MM.1S (cell line): ENCODE measurements at regions not wholly inside any gene's neighbourhood (a gene's known extent, or its start where the extent isn't known, plus 50 kb on each side); places are given as distances from the start of the nearest gene placed in this dataset.

ENCODE experiments used
- DNase-seq: peaks from one replicate; pipeline ENCODE4 v3.0.0-alpha.2; 2015
- H2AFZ ChIP-seq: fragments of 300-600 bp; sonication (generic); 2 replicates; pipeline ENCODE4 v1.6.0; 2016; ENCODE audit warnings: antibody characterized with exemption, low read length
- H3F3A ChIP-seq: fragments of 300-600 bp; sonication (generic); 2 replicates; pipeline ENCODE4 v1.6.1; 2016; ENCODE audit warnings: mild to moderate bottlenecking, antibody characterized with exemption, low read length, moderate library complexity, mixed read lengths; ENCODE audit not compliant: insufficient read depth
- H3K27ac ChIP-seq: fragments of 300-600 bp; sonication (generic); 2 replicates; pipeline ENCODE4 v1.5.1; 2016; ENCODE audit warnings: mild to moderate bottlenecking, low read length
- H3K27me3 ChIP-seq: fragments of 300-600 bp; sonication (generic); replicated peaks from 2 replicates; pipeline ENCODE4 v1.6.0; 2016; ENCODE audit warnings: low read length; ENCODE audit not compliant: insufficient read depth
- H3K36me3 ChIP-seq: fragments of 300-600 bp; sonication (generic); replicated peaks from 2 replicates; pipeline ENCODE4 v1.6.1; 2016; ENCODE audit warnings: mild to moderate bottlenecking, low read length, mixed read lengths; ENCODE audit not compliant: insufficient read depth
- H3K4me1 ChIP-seq: fragments of 300-600 bp; sonication (generic); 2 replicates; pipeline ENCODE4 v1.6.1; 2016; ENCODE audit warnings: low read length, mixed read lengths
- H3K4me2 ChIP-seq: fragments of 300-600 bp; sonication (generic); 2 replicates; pipeline ENCODE4 v1.6.0; 2016; ENCODE audit warnings: low read depth, low read length
- H3K4me3 ChIP-seq: fragments of 300-600 bp; sonication (generic); 2 replicates; pipeline ENCODE4 v1.5.1; 2016; ENCODE audit warnings: low read length, mixed read lengths
- H3K79me2 ChIP-seq: fragments of 300-600 bp; sonication (generic); 2 replicates; pipeline ENCODE4 v1.6.1; 2016; ENCODE audit warnings: mixed run types, low read length, mixed read lengths
- H3K9ac ChIP-seq: fragments of 300-600 bp; sonication (generic); 2 replicates; pipeline ENCODE4 v1.6.1; 2016; ENCODE audit warnings: low read length, mixed read lengths
- H3K9me2 ChIP-seq: fragments of 300-600 bp; sonication (generic); replicated peaks from 2 replicates; pipeline ENCODE4 v1.6.1; 2016; ENCODE audit warnings: mild to moderate bottlenecking, low read length, mixed read lengths; ENCODE audit not compliant: insufficient read depth
- H3K9me3 ChIP-seq: fragments of 300-600 bp; sonication (generic); replicated peaks from 2 replicates; pipeline ENCODE4 v1.6.1; 2016; ENCODE audit warnings: mild to moderate bottlenecking, low read length, mixed read lengths; ENCODE audit not compliant: insufficient read depth
- H4K20me1 ChIP-seq: fragments of 300-600 bp; sonication (generic); 2 replicates; pipeline ENCODE4 v1.6.1; 2016; ENCODE audit warnings: mild to moderate bottlenecking, low read length, moderate library complexity, mixed read lengths; ENCODE audit not compliant: insufficient read depth
- EZH2 ChIP-seq: fragments of 300-600 bp; sonication (generic); optimal IDR thresholded peaks from 2 replicates; pipeline ENCODE3; 2017; ENCODE audit warnings: low read depth, mild to moderate bottlenecking, antibody characterized with exemption, low read length, mixed read lengths
- EZH2phosphoT487 ChIP-seq: fragments of 300-600 bp; sonication (generic); IDR thresholded peaks from 2 replicates; pipeline ENCODE4 v1.6.1; 2018; ENCODE audit warnings: antibody characterized with exemption, low read length
- TF ChIP-seq, protein P1 (sequence below): fragments of 300-600 bp; sonication (generic); IDR thresholded peaks from 2 replicates; pipeline ENCODE4 v1.5.1; 2016; ENCODE audit warnings: antibody characterized with exemption, low read length, mixed read lengths

DNA sequence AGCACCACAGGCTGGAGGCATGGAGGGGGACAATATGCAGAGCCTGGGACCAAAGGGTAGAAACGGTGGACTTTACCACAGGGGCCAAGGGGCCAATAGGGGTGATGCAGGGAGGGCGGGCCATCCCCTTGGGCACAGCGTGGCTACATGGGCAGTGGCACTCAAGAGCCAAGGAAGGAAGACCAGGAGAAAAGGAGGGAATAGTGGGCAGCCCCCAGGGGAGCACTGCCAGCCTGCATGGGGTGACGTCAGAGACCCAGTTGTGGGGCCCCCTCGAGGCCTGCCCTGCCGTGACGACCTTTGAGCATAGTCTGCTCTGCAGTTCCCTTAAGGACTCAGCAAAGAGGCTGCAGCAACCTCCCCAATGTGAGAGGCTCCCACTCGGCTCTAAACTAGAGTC, 95.5 kb upstream of the TMPRSS2 start:
- no peak for DNase-seq

GRCh38 chr21:41602531-41602930, 94.6 kb upstream of the TMPRSS2 start:
- H3K36me3 ChIP-seq: no peaks in the 10 kb centered on the region
- H2AFZ ChIP-seq: no peak overlapping the region
- no peaks in the 10 kb centered on the region for H4K20me1 ChIP-seq
- no peaks in the 10 kb centered on the region for H3K9me3 ChIP-seq
- no peaks in the 10 kb centered on the region for H3F3A ChIP-seq
- H3K4me2 ChIP-seq: no peak overlapping the region
- H3K27ac ChIP-seq: no peak overlapping the region
- H3K4me1 ChIP-seq: no peaks in the 10 kb centered on the region
- no peak for DNase-seq
- no peaks in the 10 kb centered on the region for H3K79me2 ChIP-seq
- no peak overlapping the region for H3K4me3 ChIP-seq
- no peak overlapping the region for H3K9ac ChIP-seq
- TF ChIP-seq EZH2phosphoT487 (no peak), EZH2 (no peak)
- TF ChIP-seq, protein P1, sequence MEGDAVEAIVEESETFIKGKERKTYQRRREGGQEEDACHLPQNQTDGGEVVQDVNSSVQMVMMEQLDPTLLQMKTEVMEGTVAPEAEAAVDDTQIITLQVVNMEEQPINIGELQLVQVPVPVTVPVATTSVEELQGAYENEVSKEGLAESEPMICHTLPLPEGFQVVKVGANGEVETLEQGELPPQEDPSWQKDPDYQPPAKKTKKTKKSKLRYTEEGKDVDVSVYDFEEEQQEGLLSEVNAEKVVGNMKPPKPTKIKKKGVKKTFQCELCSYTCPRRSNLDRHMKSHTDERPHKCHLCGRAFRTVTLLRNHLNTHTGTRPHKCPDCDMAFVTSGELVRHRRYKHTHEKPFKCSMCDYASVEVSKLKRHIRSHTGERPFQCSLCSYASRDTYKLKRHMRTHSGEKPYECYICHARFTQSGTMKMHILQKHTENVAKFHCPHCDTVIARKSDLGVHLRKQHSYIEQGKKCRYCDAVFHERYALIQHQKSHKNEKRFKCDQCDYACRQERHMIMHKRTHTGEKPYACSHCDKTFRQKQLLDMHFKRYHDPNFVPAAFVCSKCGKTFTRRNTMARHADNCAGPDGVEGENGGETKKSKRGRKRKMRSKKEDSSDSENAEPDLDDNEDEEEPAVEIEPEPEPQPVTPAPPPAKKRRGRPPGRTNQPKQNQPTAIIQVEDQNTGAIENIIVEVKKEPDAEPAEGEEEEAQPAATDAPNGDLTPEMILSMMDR: no peak
- H3K9me2 ChIP-seq: no peaks in the 10 kb centered on the region
- peaks cover 40% of the 10 kb centered on the region for H3K27me3 ChIP-seq

More for the DNA sequence above, 95.5 kb upstream of the TMPRSS2 start:
- Histone ChIP-seq H3K4me2 (no peak overlapping the region), H3K27ac (no peak overlapping the region), H3K36me3 (no peaks in the 10 kb centered on the region), H2AFZ (no peak overlapping the region), H3K9me2 (no peaks in the 10 kb centered on the region), H3K27me3 (peaks cover 40% of the 10 kb centered on the region), H3K9ac (no peak overlapping the region), H3K9me3 (no peaks in the 10 kb centered on the region), H3K79me2 (no peaks in the 10 kb centered on the region), H4K20me1 (no peaks in the 10 kb centered on the region), H3K4me1 (no peaks in the 10 kb centered on the region), H3K4me3 (no peak overlapping the region), H3F3A (no peaks in the 10 kb centered on the region)
- no peak for TF ChIP-seq EZH2
- TF ChIP-seq, protein P1: no peak
- TF ChIP-seq EZH2phosphoT487: no peak

- no peak overlapping the region for H3K9ac ChIP-seq
- no peak overlapping the region for H3K4me2 ChIP-seq
- peaks cover 34% of the 10 kb centered on the region for H3K27me3 ChIP-seq
- H4K20me1 ChIP-seq: no peaks in the 10 kb centered on the region
- no peaks in the 10 kb centered on the region for H3K4me1 ChIP-seq
- no peaks in the 10 kb centered on the region for H3F3A ChIP-seq
- no peak for DNase-seq
- no peaks in the 10 kb centered on the region for H3K36me3 ChIP-seq
- no peak overlapping the region for H2AFZ ChIP-seq
- H3K9me2 ChIP-seq: no peaks in the 10 kb centered on the region
- H3K79me2 ChIP-seq: no peaks in the 10 kb centered on the region
- no peak overlapping the region for H3K4me3 ChIP-seq
- TF ChIP-seq EZH2phosphoT487 (no peak), EZH2 (no peak)
- TF ChIP-seq, protein P1: no peak
- H3K9me3 ChIP-seq: no peaks in the 10 kb centered on the region
- no peak overlapping the region for H3K27ac ChIP-seq
Observed at GRCh38 chr21:41601573-41602368, 93.8 kb upstream of the TMPRSS2 start.
